ENCODE measurements at regions not wholly inside any gene's neighbourhood (a gene's known extent, or its start where the extent isn't known, plus 50 kb on each side); places are given as distances from the start of the nearest gene placed in this dataset.

DNA sequence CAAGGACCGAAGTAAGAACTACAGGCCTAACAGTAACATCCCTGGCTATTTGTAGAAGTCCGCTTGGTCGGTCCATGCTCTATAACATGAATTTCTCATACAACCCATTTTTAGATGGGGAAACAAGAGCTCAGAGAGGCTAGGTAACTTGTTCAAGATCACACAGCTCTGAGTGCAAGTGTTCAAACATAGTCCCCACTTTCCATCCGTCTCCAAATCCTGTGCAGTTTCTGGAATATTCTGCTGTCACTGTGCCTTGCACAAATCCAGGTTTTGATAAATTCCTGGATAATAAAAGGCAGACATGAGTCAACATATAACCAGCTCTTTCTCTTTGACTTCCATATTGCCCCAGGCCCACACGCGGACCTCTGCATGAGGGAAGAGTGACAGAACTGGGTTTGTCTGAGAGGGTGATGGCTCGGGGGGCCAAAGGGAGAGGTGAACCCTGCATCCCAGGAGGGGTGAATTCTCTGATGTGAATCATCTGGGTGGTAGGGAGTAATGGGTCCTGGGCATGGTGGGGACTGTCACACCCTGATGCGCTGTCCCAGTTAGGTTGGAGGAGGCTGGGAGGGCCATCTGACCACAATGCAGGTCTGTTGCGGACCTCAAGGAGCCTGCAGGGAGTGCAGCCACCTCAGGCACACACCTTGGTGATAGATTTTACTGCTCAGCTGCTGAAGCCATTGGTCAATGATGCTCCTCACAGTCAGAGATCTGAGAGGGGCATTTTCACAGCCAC lies 162.2 kb downstream of the SMAD6 start:
- no peak overlapping the region for H4K91ac ChIP-seq (ENCODE audit: insufficient read length, low read depth, low read length)
- no peak overlapping the region for H2BK20ac ChIP-seq (ENCODE audit: low read depth, low read length, poor library complexity, severe bottlenecking)
- H4K8ac ChIP-seq (replicated peaks; ENCODE audit: insufficient read length, low read depth, low read length): no peak overlapping the region
- H2BK5ac ChIP-seq (ENCODE audit: insufficient read length, low read length): no peak overlapping the region
- no peak overlapping the region for H3K56ac ChIP-seq (ENCODE audit: insufficient read length, low read depth, low read length)
- H4K20me1 ChIP-seq (ENCODE audit: control insufficient read depth, insufficient read depth, insufficient read length): no peaks in the 10 kb centered on the region
- no peaks in the 10 kb centered on the region for H3K36me3 Mint-ChIP-seq (ENCODE audit: insufficient read depth in 1 of 3, low read depth in 3 of 3)
- H3K27me3 ChIP-seq (ENCODE audit: insufficient read depth, low read length): no peaks in the 10 kb centered on the region
- no peak overlapping the region for H2BK15ac ChIP-seq (ENCODE audit: low read depth, low read length)
- no peaks in the 10 kb centered on the region for H3K79me2 ChIP-seq (ENCODE audit: insufficient read depth, low read length)
- no peak overlapping the region for H3K23ac ChIP-seq (ENCODE audit: insufficient read length, low read depth, low read length)
- H3K27me3 Mint-ChIP-seq (ENCODE audit: low read depth): no peaks in the 10 kb centered on the region
- no peaks in the 10 kb centered on the region for H3K79me1 ChIP-seq (ENCODE audit: insufficient read depth, low read depth, low read length, poor library complexity, severe bottlenecking)
- H3K27ac ChIP-seq (ENCODE audit: insufficient read length, low read depth, low read length): no peak overlapping the region
- no peak overlapping the region for H3K4me3 Mint-ChIP-seq
- H3K4me1 Mint-ChIP-seq: peaks cover 16 to 18% of the 10 kb centered on the region in 2 experiments
- H2AFZ ChIP-seq (ENCODE audit: low read length): no peak overlapping the region
- no peak overlapping the region for H3K18ac ChIP-seq (ENCODE audit: insufficient read length, low read depth, low read length)
- H3K23me2 ChIP-seq (ENCODE audit: insufficient read length, low read depth, low read length, poor library complexity, severe bottlenecking): no peaks in the 10 kb centered on the region
- H3K4ac ChIP-seq (ENCODE audit: low read depth, low read length): no peak overlapping the region
- DNase-seq: peak; percentile 24
- H3K4me2 ChIP-seq (ENCODE audit: insufficient read depth, insufficient read length, low read length): no peak overlapping the region
- no CpG with 5 or more reads among the region's 9 CpGs for WGBS (ENCODE audit: extremely low coverage, insufficient read length, low lambda C conversion rate)
- H3K14ac ChIP-seq (ENCODE audit: insufficient read depth, low read length): no peak overlapping the region
- TF ChIP-seq, protein P1, sequence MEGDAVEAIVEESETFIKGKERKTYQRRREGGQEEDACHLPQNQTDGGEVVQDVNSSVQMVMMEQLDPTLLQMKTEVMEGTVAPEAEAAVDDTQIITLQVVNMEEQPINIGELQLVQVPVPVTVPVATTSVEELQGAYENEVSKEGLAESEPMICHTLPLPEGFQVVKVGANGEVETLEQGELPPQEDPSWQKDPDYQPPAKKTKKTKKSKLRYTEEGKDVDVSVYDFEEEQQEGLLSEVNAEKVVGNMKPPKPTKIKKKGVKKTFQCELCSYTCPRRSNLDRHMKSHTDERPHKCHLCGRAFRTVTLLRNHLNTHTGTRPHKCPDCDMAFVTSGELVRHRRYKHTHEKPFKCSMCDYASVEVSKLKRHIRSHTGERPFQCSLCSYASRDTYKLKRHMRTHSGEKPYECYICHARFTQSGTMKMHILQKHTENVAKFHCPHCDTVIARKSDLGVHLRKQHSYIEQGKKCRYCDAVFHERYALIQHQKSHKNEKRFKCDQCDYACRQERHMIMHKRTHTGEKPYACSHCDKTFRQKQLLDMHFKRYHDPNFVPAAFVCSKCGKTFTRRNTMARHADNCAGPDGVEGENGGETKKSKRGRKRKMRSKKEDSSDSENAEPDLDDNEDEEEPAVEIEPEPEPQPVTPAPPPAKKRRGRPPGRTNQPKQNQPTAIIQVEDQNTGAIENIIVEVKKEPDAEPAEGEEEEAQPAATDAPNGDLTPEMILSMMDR (conservative IDR thresholded peaks at IDR 0.05): no peak
- no peak overlapping the region for H2BK12ac ChIP-seq (ENCODE audit: insufficient read length, low read depth, low read length)
- H2BK120ac ChIP-seq (ENCODE audit: low read depth, low read length, poor library complexity, severe bottlenecking): no peak overlapping the region
- no peaks in the 10 kb centered on the region for H3K9me3 ChIP-seq (ENCODE audit: control insufficient read depth, low read depth, low read length)
- H3T11ph ChIP-seq (ENCODE audit: low read length): no peak overlapping the region
- no peak overlapping the region for H4K5ac ChIP-seq (ENCODE audit: insufficient read length, low read depth, low read length)
- H3K4me1 ChIP-seq (ENCODE audit: insufficient read depth, low read length): no peaks in the 10 kb centered on the region
- H2AK5ac ChIP-seq (ENCODE audit: insufficient read length, low read length): no peak overlapping the region
- no peaks in the 10 kb centered on the region for H3K9me3 Mint-ChIP-seq
- no peak overlapping the region for H3K27ac Mint-ChIP-seq
- no peak overlapping the region for H3K9ac ChIP-seq (ENCODE audit: extremely low read depth, insufficient read length, low read length)

Data from H9 (cell line).